ENCODE measurements at regions not wholly inside any gene's neighbourhood (a gene's known extent, or its start where the extent isn't known, plus 50 kb on each side); places are given as distances from the start of the nearest gene placed in this dataset.

DNA sequence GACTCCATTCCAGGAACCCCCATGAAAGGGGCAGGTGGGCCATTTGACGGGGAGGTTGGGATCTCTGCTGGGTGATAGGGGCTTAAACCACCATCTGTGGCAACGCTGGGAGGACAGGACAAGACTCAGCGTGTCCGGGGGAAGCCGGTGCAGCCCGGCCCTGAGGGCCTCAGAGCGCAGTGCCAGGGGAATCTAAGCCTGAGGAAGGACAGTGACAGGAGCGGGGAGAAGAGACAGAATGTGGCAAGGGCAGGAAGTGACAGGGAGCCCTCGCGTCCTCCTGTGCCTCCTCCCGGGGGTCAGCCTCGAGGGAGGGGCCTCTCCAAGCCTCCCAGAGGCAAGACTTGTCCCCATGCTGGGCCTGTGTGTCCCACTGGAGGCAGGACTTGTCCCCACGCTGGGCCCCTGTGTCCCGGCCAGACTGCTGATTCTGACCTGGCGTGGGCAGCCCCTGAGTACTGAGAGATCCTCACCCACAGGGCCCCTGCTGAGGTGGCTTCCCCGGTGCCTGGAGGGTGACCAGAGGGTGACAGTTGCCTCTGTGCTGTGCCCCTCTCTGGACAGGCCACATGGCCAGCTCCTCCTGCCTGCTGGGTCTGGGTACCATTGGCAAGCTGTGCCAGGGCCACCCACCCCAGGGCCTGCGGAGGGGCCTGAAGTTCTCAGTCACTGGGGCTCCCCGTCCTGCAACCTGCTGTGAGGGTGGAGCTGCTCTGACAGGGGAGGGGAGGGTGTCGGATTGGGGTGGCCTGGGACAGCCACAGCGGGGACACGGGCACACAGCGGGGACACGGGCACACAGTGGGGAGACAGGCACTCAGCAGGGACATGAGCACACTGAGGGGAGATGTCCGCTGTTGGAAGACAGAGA lies 676.2 kb downstream of the BRD1 start:
- TF ChIP-seq SALL2 (CRISPR knock-in tag; IDR thresholded peaks at IDR 0.05) (no peak), MEF2D (CRISPR knock-in tag; IDR thresholded peaks at IDR 0.05) (no peak)
- TF ChIP-seq, protein P1, sequence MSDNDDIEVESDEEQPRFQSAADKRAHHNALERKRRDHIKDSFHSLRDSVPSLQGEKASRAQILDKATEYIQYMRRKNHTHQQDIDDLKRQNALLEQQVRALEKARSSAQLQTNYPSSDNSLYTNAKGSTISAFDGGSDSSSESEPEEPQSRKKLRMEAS (IDR thresholded peaks at IDR 0.05): no peak
- TF ChIP-seq, protein P2, sequence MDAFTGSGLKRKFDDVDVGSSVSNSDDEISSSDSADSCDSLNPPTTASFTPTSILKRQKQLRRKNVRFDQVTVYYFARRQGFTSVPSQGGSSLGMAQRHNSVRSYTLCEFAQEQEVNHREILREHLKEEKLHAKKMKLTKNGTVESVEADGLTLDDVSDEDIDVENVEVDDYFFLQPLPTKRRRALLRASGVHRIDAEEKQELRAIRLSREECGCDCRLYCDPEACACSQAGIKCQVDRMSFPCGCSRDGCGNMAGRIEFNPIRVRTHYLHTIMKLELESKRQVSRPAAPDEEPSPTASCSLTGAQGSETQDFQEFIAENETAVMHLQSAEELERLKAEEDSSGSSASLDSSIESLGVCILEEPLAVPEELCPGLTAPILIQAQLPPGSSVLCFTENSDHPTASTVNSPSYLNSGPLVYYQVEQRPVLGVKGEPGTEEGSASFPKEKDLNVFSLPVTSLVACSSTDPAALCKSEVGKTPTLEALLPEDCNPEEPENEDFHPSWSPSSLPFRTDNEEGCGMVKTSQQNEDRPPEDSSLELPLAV (CRISPR knock-in tag; conservative IDR thresholded peaks at IDR 0.05; ENCODE audit: low read depth): no peak
- TF ChIP-seq, protein P3, sequence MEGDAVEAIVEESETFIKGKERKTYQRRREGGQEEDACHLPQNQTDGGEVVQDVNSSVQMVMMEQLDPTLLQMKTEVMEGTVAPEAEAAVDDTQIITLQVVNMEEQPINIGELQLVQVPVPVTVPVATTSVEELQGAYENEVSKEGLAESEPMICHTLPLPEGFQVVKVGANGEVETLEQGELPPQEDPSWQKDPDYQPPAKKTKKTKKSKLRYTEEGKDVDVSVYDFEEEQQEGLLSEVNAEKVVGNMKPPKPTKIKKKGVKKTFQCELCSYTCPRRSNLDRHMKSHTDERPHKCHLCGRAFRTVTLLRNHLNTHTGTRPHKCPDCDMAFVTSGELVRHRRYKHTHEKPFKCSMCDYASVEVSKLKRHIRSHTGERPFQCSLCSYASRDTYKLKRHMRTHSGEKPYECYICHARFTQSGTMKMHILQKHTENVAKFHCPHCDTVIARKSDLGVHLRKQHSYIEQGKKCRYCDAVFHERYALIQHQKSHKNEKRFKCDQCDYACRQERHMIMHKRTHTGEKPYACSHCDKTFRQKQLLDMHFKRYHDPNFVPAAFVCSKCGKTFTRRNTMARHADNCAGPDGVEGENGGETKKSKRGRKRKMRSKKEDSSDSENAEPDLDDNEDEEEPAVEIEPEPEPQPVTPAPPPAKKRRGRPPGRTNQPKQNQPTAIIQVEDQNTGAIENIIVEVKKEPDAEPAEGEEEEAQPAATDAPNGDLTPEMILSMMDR (CRISPR knock-in tag; IDR thresholded peaks at IDR 0.05): no peak
- TF ChIP-seq, protein P4, sequence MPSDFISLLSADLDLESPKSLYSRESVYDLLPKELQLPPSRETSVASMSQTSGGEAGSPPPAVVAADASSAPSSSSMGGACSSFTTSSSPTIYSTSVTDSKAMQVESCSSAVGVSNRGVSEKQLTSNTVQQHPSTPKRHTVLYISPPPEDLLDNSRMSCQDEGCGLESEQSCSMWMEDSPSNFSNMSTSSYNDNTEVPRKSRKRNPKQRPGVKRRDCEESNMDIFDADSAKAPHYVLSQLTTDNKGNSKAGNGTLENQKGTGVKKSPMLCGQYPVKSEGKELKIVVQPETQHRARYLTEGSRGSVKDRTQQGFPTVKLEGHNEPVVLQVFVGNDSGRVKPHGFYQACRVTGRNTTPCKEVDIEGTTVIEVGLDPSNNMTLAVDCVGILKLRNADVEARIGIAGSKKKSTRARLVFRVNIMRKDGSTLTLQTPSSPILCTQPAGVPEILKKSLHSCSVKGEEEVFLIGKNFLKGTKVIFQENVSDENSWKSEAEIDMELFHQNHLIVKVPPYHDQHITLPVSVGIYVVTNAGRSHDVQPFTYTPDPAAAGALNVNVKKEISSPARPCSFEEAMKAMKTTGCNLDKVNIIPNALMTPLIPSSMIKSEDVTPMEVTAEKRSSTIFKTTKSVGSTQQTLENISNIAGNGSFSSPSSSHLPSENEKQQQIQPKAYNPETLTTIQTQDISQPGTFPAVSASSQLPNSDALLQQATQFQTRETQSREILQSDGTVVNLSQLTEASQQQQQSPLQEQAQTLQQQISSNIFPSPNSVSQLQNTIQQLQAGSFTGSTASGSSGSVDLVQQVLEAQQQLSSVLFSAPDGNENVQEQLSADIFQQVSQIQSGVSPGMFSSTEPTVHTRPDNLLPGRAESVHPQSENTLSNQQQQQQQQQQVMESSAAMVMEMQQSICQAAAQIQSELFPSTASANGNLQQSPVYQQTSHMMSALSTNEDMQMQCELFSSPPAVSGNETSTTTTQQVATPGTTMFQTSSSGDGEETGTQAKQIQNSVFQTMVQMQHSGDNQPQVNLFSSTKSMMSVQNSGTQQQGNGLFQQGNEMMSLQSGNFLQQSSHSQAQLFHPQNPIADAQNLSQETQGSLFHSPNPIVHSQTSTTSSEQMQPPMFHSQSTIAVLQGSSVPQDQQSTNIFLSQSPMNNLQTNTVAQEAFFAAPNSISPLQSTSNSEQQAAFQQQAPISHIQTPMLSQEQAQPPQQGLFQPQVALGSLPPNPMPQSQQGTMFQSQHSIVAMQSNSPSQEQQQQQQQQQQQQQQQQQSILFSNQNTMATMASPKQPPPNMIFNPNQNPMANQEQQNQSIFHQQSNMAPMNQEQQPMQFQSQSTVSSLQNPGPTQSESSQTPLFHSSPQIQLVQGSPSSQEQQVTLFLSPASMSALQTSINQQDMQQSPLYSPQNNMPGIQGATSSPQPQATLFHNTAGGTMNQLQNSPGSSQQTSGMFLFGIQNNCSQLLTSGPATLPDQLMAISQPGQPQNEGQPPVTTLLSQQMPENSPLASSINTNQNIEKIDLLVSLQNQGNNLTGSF (CRISPR knock-in tag; IDR thresholded peaks at IDR 0.05): no peak

All from HepG2 (cell line).